Mammary epithelial cell (primary cell): ENCODE measurements at regions not wholly inside any gene's neighbourhood (a gene's known extent, or its start where the extent isn't known, plus 50 kb on each side); places are given as distances from the start of the nearest gene placed in this dataset.

Source experiments
- EZH2 ChIP-seq: IDR thresholded peaks from 2 replicates; pipeline ENCODE4 v1.6.1; 2012; ENCODE audit warnings: low read length, inconsistent platforms, borderline replicate concordance
- TF ChIP-seq, protein P1 (sequence below), 2 donors: IDR thresholded peaks in 1 of 2; conservative IDR thresholded peaks in 1 of 2; 2 replicates each; pipeline ENCODE4 v1.5.1; 2011 to 2012; ENCODE audit warnings: inconsistent platforms in 2 of 2, low read length in 2 of 2, mild to moderate bottlenecking in 2 of 2, control low read depth in 1 of 2, low read depth in 1 of 2; ENCODE audit not compliant: insufficient read depth in 1 of 2; ENCODE audit errors: extremely low read depth in 1 of 2

DNA sequence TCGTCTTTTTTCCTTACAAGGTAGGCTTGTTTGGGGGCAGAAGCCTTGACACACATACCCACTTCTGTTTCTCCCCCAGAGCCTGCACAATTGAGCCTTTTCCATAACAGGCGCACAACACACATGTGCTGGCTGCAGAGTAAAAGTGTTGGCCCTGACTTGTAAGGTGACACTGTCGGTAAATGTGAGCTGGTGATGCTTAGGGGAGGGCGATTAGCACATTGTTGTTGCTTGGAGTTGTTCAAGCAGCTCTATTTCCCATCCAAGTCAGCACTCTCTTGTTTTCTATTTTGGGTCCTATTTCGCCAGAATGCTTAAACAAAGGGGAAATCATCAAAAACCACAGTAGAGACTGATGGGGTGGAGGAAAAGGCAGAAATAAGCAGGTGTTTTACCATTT is 51.9 kb upstream of the PTPRJ start:
- TF ChIP-seq, protein P1, sequence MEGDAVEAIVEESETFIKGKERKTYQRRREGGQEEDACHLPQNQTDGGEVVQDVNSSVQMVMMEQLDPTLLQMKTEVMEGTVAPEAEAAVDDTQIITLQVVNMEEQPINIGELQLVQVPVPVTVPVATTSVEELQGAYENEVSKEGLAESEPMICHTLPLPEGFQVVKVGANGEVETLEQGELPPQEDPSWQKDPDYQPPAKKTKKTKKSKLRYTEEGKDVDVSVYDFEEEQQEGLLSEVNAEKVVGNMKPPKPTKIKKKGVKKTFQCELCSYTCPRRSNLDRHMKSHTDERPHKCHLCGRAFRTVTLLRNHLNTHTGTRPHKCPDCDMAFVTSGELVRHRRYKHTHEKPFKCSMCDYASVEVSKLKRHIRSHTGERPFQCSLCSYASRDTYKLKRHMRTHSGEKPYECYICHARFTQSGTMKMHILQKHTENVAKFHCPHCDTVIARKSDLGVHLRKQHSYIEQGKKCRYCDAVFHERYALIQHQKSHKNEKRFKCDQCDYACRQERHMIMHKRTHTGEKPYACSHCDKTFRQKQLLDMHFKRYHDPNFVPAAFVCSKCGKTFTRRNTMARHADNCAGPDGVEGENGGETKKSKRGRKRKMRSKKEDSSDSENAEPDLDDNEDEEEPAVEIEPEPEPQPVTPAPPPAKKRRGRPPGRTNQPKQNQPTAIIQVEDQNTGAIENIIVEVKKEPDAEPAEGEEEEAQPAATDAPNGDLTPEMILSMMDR (conservative IDR thresholded peaks at IDR 0.05 in 1 of 2, IDR thresholded peaks at IDR 0.05 in 1 of 2; ENCODE audit: extremely low read depth in 1 of 2, insufficient read depth in 1 of 2, low read depth in 1 of 2, low read length in 2 of 2): no peak
- TF ChIP-seq EZH2: no peak
